SK-N-SH (cell line): ENCODE measurements at regions not wholly inside any gene's neighbourhood (a gene's known extent, or its start where the extent isn't known, plus 50 kb on each side); places are given as distances from the start of the nearest gene placed in this dataset.

Experiments
- CTCF ChIA-PET: fragments of 300-600, 350-600 bp; formaldehyde crosslinking; extraction: SDS; loops from one replicate; lab custom pipeline; 2021; lab: Yijun Ruan, JAX
- POLR2A ChIA-PET: fragments of 350-600 bp; sonication (Branson Sonifier 250); formaldehyde crosslinking; extraction: SDS; loops from one replicate; lab custom pipeline; 2020; ENCODE audit warnings: antibody characterized with exemption, inconsistent platforms; lab: Yijun Ruan, JAX
- DNase-seq: peaks from one replicate; pipeline ENCODE4 v3.0.0; 2012
- H2AFZ ChIP-seq: fragments of 200-600 bp; sonication (generic); 2 replicates; pipeline ENCODE4 v1.8.1; 2016; ENCODE audit warnings: antibody characterized with exemption, mild to moderate bottlenecking, low read depth
- H3F3A ChIP-seq: fragments of 200-600 bp; sonication (generic); replicated peaks from 2 replicates; pipeline ENCODE3; 2016; ENCODE audit warnings: antibody characterized with exemption, mild to moderate bottlenecking; ENCODE audit not compliant: insufficient read depth
- H3K27ac ChIP-seq, 2 experiments: fragments of 200-500 bp in 1 of 2; fragments of 200-600 bp in 1 of 2; sonication (Bioruptor generic) in 1 of 2; sonication (generic), shearing (Covaris generic) in 1 of 2; 2 replicates each; pipeline versions ENCODE4 v1.5.1 to v1.6.1; 2014 to 2016; ENCODE audit warnings: low read depth in 2 of 2, inconsistent platforms in 1 of 2, low read length in 1 of 2, mild to moderate bottlenecking in 1 of 2, mixed read lengths in 1 of 2
- H3K27me3 ChIP-seq: fragments of 200-600 bp; sonication (generic), shearing (Covaris generic); 2 replicates; pipeline ENCODE4 v1.6.1; 2016; ENCODE audit warnings: mixed run types; ENCODE audit not compliant: insufficient read depth
- H3K36me3 ChIP-seq, 2 experiments: fragments of 200-500 bp in 1 of 2; fragments of 200-600 bp in 1 of 2; sonication (Bioruptor generic) in 1 of 2; sonication (generic) in 1 of 2; replicated peaks in 1 of 2; 2 replicates each; pipeline versions ENCODE3 to v1.5.1; 2014 to 2016; ENCODE audit warnings: low read length in 1 of 2, mild to moderate bottlenecking in 1 of 2; ENCODE audit not compliant: insufficient read depth in 2 of 2, control insufficient read depth in 1 of 2
- H3K4me1 ChIP-seq, 2 experiments: fragments of 200-500 bp in 1 of 2; fragments of 200-600 bp in 1 of 2; sonication (Bioruptor generic) in 1 of 2; sonication (generic), shearing (Covaris generic) in 1 of 2; 2 replicates each; pipeline versions ENCODE4 v1.5.1 to v1.6.1; 2014 to 2016; ENCODE audit warnings: low read depth in 1 of 2, low read length in 1 of 2, mixed run types in 1 of 2; ENCODE audit not compliant: insufficient read depth in 2 of 2, control insufficient read depth in 1 of 2
- H3K4me2 ChIP-seq: fragments of 200-600 bp; sonication (generic), shearing (Covaris generic); 2 replicates; pipeline ENCODE4 v1.6.1; 2017; ENCODE audit warnings: mixed run types
- H3K4me3 ChIP-seq, 2 experiments: fragments of 200-500 bp in 1 of 2; fragments of 200-600 bp in 1 of 2; sonication (Bioruptor generic) in 1 of 2; sonication (generic), shearing (Covaris generic) in 1 of 2; 2 replicates each; pipeline versions ENCODE4 v1.5.1 to v1.8.1; 2014 to 2016; ENCODE audit warnings: low read depth in 2 of 2, inconsistent platforms in 1 of 2, low read length in 1 of 2, mild to moderate bottlenecking in 1 of 2, mixed read lengths in 1 of 2, moderate library complexity in 1 of 2
- H3K79me2 ChIP-seq: fragments of 200-600 bp; sonication (generic); 2 replicates; pipeline ENCODE4 v1.8.1; 2017; ENCODE audit warnings: mild to moderate bottlenecking; ENCODE audit not compliant: insufficient read depth
- H3K9ac ChIP-seq: fragments of 200-600 bp; sonication (generic); 2 replicates; pipeline ENCODE4 v1.6.1; 2017; ENCODE audit warnings: mixed run types
- H3K9me2 ChIP-seq: fragments of 200-600 bp; sonication (generic); 2 replicates; pipeline ENCODE4 v1.6.1; 2017; ENCODE audit warnings: mixed run types
- H3K9me3 ChIP-seq: fragments of 200-600 bp; sonication (generic); 2 replicates; pipeline ENCODE4 v1.6.1; 2017; ENCODE audit warnings: mixed run types, mild to moderate bottlenecking, moderate library complexity
- H4K20me1 ChIP-seq: fragments of 200-600 bp; sonication (generic); 2 replicates; pipeline ENCODE4 v1.6.1; 2017; ENCODE audit warnings: mild to moderate bottlenecking, mixed run types; ENCODE audit not compliant: insufficient read depth
- ELF1 ChIP-seq: IDR thresholded peaks from 2 replicates; pipeline ENCODE4 v1.4.0; 2012
- EZH2phosphoT487 ChIP-seq: fragments of 200-600 bp; sonication (generic); IDR thresholded peaks from 2 replicates; pipeline ENCODE4 v1.6.1; 2017; ENCODE audit warnings: low read depth, mixed run types, mild to moderate bottlenecking, antibody characterized with exemption, moderate library complexity, borderline replicate concordance
- FOXM1 ChIP-seq: IDR thresholded peaks from 2 replicates; pipeline ENCODE4 v1.4.0; 2012; ENCODE audit warnings: low read depth, mild to moderate bottlenecking
- GABPA ChIP-seq: IDR thresholded peaks from 2 replicates; pipeline ENCODE4 v1.4.0; 2012; ENCODE audit warnings: low read depth, mild to moderate bottlenecking
- MEF2A ChIP-seq: IDR thresholded peaks from 2 replicates; pipeline ENCODE4 v1.4.0; 2012; ENCODE audit warnings: low read depth, borderline replicate concordance
- NRF1 ChIP-seq: IDR thresholded peaks from 2 replicates; pipeline ENCODE4 v1.6.1; 2012; ENCODE audit warnings: low read depth, mild to moderate bottlenecking, low read length
- POLR2AphosphoS5 ChIP-seq: IDR thresholded peaks from 2 replicates; pipeline ENCODE4 v1.6.1; 2012; ENCODE audit warnings: low read depth, low read length
- RXRA ChIP-seq: IDR thresholded peaks from 2 replicates; pipeline ENCODE4 v1.4.0; 2012; ENCODE audit warnings: low read depth, mild to moderate bottlenecking, borderline replicate concordance
- SMC3 ChIP-seq: IDR thresholded peaks from 2 replicates; pipeline ENCODE4 v1.6.1; 2012; ENCODE audit warnings: low read depth, low read length, improper control_type of control experiment
- TAF1 ChIP-seq: IDR thresholded peaks from 2 replicates; pipeline ENCODE4 v1.6.1; 2012; ENCODE audit warnings: low read depth, mild to moderate bottlenecking, low read length, moderate library complexity, borderline replicate concordance
- TEAD4 ChIP-seq: IDR thresholded peaks from 2 replicates; pipeline ENCODE4 v1.4.0; 2012; ENCODE audit warnings: mild to moderate bottlenecking, borderline replicate concordance; ENCODE audit not compliant: insufficient read depth
- WGBS: methylation state at CpG from one replicate; pipeline ENCODE4 v1.1.6; 2017; ENCODE audit warnings: low lambda C conversion rate; 5-methylcytosine and 5-hydroxymethylcytosine counted together
- TF ChIP-seq, protein P1 (sequence below): IDR thresholded peaks from 2 replicates; pipeline ENCODE4 v1.6.1; 2012; ENCODE audit warnings: mild to moderate bottlenecking, low read depth, low read length, moderate library complexity
- TF ChIP-seq, protein P2 (sequence below): IDR thresholded peaks from 2 replicates; pipeline ENCODE4 v1.4.0; 2012; ENCODE audit warnings: low read depth
- TF ChIP-seq, protein P3 (sequence below): IDR thresholded peaks from 2 replicates; pipeline ENCODE4 v1.4.0; 2012; ENCODE audit warnings: low read depth, borderline replicate concordance
- TF ChIP-seq, protein P4 (sequence below): IDR thresholded peaks from 2 replicates; pipeline ENCODE4 v1.4.0; 2012; ENCODE audit warnings: low read depth, borderline replicate concordance

DNA sequence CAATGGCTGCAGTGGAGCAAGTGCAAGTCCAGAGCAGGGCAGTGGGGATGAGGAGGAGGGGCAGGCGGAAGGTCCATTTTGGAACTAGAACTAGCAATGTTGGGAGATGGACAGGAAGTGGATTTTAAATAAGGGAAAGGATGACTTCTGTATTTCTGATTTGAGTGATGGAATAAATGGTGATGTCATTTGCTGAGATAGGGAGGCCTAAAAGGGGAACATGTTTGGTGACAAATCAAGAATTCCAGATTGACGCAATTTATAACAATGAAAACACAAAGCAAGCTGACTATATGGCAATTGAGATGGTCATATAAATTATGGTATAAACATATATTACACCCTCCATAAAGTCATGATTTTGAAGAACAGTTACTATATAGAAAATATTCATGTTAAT lies 209.3 kb downstream of the SS18 start (continued):
- TF ChIP-seq, protein P1, sequence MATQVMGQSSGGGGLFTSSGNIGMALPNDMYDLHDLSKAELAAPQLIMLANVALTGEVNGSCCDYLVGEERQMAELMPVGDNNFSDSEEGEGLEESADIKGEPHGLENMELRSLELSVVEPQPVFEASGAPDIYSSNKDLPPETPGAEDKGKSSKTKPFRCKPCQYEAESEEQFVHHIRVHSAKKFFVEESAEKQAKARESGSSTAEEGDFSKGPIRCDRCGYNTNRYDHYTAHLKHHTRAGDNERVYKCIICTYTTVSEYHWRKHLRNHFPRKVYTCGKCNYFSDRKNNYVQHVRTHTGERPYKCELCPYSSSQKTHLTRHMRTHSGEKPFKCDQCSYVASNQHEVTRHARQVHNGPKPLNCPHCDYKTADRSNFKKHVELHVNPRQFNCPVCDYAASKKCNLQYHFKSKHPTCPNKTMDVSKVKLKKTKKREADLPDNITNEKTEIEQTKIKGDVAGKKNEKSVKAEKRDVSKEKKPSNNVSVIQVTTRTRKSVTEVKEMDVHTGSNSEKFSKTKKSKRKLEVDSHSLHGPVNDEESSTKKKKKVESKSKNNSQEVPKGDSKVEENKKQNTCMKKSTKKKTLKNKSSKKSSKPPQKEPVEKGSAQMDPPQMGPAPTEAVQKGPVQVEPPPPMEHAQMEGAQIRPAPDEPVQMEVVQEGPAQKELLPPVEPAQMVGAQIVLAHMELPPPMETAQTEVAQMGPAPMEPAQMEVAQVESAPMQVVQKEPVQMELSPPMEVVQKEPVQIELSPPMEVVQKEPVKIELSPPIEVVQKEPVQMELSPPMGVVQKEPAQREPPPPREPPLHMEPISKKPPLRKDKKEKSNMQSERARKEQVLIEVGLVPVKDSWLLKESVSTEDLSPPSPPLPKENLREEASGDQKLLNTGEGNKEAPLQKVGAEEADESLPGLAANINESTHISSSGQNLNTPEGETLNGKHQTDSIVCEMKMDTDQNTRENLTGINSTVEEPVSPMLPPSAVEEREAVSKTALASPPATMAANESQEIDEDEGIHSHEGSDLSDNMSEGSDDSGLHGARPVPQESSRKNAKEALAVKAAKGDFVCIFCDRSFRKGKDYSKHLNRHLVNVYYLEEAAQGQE = no peak
- TF ChIP-seq MEF2A (no peak), SMC3 (no peak), FOXM1 (no peak)
- TF ChIP-seq, protein P2, sequence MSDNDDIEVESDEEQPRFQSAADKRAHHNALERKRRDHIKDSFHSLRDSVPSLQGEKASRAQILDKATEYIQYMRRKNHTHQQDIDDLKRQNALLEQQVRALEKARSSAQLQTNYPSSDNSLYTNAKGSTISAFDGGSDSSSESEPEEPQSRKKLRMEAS = no peak

DNA sequence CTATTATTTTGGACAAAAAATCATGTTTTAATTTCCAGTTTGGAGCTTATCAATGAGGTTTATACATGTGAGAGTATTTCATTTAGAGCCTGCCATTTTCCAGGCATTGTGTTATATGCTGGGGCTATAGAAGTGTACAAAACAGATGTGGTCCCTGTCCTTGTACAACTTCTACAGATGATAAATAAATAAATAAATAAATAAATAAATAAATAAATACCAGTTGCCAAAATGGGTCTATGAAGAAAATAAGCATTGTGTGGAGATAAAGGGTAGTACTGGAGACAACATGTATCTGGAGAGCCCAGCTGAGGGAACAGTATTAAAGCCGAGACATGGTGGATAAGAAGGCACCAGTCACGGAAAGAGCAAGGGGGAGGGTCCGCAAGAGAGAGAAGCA lies 210.0 kb downstream of the SS18 start:
- no peaks in the 10 kb centered on the region for H4K20me1 ChIP-seq
- TF ChIP-seq ELF1 (no peak), TAF1 (no peak), MEF2A (no peak), RXRA (no peak), TEAD4 (no peak), GABPA (no peak), NRF1 (no peak), EZH2phosphoT487 (no peak), POLR2AphosphoS5 (no peak)
- TF ChIP-seq, protein P3, sequence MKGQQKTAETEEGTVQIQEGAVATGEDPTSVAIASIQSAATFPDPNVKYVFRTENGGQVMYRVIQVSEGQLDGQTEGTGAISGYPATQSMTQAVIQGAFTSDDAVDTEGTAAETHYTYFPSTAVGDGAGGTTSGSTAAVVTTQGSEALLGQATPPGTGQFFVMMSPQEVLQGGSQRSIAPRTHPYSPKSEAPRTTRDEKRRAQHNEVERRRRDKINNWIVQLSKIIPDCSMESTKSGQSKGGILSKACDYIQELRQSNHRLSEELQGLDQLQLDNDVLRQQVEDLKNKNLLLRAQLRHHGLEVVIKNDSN = no peak
- TF ChIP-seq, protein P4, sequence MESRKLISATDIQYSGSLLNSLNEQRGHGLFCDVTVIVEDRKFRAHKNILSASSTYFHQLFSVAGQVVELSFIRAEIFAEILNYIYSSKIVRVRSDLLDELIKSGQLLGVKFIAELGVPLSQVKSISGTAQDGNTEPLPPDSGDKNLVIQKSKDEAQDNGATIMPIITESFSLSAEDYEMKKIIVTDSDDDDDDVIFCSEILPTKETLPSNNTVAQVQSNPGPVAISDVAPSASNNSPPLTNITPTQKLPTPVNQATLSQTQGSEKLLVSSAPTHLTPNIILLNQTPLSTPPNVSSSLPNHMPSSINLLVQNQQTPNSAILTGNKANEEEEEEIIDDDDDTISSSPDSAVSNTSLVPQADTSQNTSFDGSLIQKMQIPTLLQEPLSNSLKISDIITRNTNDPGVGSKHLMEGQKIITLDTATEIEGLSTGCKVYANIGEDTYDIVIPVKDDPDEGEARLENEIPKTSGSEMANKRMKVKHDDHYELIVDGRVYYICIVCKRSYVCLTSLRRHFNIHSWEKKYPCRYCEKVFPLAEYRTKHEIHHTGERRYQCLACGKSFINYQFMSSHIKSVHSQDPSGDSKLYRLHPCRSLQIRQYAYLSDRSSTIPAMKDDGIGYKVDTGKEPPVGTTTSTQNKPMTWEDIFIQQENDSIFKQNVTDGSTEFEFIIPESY = no peak
- TF ChIP-seq, protein P2 = no peak
- TF ChIP-seq, all 33 proteins: peak for 0
- no peaks in the 10 kb centered on the region for H3F3A ChIP-seq
- no peak overlapping the region for H3K4me2 ChIP-seq
- H3K9me2 ChIP-seq = no peaks in the 10 kb centered on the region
- H2AFZ ChIP-seq = no peak overlapping the region
- WGBS = 69% methylated on average over 3 of the region's 3 CpGs
- POLR2A ChIA-PET = no interaction called here
- H3K9ac ChIP-seq = no peak overlapping the region
- H3K27ac ChIP-seq = no peak overlapping the region
- no peaks in the 10 kb centered on the region for H3K36me3 ChIP-seq
- H3K27me3 ChIP-seq = no peaks in the 10 kb centered on the region
- DNase-seq = no peak
- H3K4me3 ChIP-seq = no peak overlapping the region
- H3K79me2 ChIP-seq = no peaks in the 10 kb centered on the region
- CTCF ChIA-PET = interaction anchor here (0.7 to 1.2 kb wide), 2 partner anchors 14 to 1154 kb away, joined by 3 to 4 read pairs; no protein-coding TSS in a partner anchor
- H3K9me3 ChIP-seq = no peaks in the 10 kb centered on the region
- peaks cover 0 to 16% of the 10 kb centered on the region in 2 experiments; a peak in 1 of 4 replicates for H3K4me1 ChIP-seq
